Loucy (cell line): ENCODE measurements at regions not wholly inside any gene's neighbourhood (a gene's known extent, or its start where the extent isn't known, plus 50 kb on each side); places are given as distances from the start of the nearest gene placed in this dataset.

ENCODE experiments used
- EZH2phosphoT487 ChIP-seq: fragments of 200-600 bp; IDR thresholded peaks from 2 replicates; pipeline ENCODE4 v1.6.1; 2018; ENCODE audit warnings: antibody characterized with exemption, mild to moderate bottlenecking, moderate library complexity, borderline replicate concordance
- TF ChIP-seq, protein P1 (sequence below): fragments of 200-600 bp; sonication (generic); conservative IDR thresholded peaks from 2 replicates; pipeline ENCODE4 v1.5.1; 2014; ENCODE audit warnings: mild to moderate bottlenecking, antibody characterized with exemption, low read length

DNA sequence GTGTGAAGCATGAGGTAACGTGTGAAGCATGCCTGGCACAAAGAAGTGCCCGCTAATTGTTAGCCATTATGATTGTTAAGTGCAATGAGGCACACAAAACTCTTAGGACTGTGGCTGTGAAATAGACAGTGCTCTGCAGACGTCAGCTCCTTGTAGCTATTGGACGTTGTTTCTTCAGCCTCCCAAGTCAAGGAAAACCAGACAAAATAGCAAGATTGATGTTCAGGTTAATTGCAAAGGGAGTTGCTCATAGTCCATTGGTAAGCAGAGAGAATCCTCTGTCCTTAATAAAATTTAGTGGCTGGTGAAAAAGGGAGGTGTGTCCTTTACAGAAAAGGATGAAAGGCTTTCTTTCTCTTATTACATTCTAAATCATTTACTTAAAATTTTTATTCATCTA lies 54.6 kb upstream of the MBP start:
- TF ChIP-seq, protein P1, sequence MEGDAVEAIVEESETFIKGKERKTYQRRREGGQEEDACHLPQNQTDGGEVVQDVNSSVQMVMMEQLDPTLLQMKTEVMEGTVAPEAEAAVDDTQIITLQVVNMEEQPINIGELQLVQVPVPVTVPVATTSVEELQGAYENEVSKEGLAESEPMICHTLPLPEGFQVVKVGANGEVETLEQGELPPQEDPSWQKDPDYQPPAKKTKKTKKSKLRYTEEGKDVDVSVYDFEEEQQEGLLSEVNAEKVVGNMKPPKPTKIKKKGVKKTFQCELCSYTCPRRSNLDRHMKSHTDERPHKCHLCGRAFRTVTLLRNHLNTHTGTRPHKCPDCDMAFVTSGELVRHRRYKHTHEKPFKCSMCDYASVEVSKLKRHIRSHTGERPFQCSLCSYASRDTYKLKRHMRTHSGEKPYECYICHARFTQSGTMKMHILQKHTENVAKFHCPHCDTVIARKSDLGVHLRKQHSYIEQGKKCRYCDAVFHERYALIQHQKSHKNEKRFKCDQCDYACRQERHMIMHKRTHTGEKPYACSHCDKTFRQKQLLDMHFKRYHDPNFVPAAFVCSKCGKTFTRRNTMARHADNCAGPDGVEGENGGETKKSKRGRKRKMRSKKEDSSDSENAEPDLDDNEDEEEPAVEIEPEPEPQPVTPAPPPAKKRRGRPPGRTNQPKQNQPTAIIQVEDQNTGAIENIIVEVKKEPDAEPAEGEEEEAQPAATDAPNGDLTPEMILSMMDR = no peak
- no peak for TF ChIP-seq EZH2phosphoT487
